Stromal cell of bone marrow (primary cell): ENCODE measurements at regions not wholly inside any gene's neighbourhood (a gene's known extent, or its start where the extent isn't known, plus 50 kb on each side); places are given as distances from the start of the nearest gene placed in this dataset.
"Not testable (repeated sequence)": the region's sequence is repeated elsewhere in the genome, so short reads cannot be mapped to it uniquely, and the experiment has no call there.

ENCODE experiments used
- DNase-seq: peaks from one replicate; pipeline ENCODE4 v3.0.0-alpha.2; 2012; ENCODE audit warnings: low read depth

- no peak for DNase-seq
These were observed 176.8 kb downstream of the ZNF737 start for GRCh38 chr19:20388706-20389225.

DNA sequence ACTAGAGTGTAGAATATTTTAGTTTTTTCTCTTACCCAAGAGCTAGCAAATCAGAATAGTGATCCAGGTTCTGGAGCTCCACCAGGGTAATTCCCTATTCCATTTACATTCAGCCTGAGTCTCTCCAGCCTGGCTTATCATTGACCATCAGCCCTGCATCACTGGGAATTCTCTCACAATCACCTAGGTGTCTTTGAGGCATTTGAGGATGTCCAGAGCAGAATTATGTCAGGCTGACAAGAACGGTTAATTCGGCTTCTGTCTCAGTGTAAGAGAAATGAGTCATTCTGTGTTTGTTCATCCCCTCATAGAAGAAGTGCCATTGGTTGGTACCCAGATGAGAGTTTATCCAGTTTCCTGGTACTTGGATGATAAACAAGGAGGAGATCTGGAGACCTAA, 180.5 kb downstream of the ZNF737 start:
- no peak for DNase-seq

DNA sequence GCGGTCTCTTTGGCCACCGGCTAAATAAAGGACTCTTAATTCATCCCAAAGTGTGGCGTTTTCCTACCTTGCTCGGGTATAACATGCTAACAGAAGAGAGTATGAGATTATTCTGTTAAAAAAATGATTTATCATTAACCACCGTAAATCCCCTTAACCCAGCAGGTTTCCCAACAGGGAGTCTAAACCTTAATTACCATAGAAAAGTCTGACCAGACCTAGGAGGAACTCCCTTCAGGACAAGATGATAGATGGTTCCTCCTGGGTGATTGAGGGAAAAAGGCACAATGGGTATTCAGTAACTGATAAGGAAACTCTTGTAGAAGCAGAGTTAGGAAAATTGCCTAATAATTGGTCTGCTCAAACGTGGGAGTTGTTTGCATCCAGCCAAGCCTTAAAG, 193.7 kb downstream of the ZNF737 start:
- no peak for DNase-seq

DNA sequence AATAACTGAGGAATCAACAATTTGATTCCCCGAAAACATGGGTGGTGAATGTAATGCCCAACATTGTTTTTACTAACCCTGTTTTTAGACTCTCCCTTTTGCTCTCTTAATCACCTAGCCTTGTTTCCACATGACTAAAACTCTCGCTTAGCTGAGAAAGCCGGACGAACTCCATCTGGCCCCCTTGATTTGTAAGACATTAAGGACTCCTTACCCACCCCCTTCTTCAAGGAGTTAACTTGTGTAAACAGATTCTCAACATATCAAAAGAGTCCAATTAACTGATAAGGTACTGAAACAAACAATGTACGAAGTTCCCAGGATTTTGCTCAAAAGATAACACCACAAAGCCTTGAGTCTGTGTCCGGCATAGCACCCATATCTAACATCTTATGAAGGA, 194.3 kb downstream of the ZNF737 start:
- not testable (repeated sequence) for DNase-seq

GRCh38 chr19:20367811-20368294, 197.7 kb downstream of the ZNF737 start:
- no peak for DNase-seq

DNA sequence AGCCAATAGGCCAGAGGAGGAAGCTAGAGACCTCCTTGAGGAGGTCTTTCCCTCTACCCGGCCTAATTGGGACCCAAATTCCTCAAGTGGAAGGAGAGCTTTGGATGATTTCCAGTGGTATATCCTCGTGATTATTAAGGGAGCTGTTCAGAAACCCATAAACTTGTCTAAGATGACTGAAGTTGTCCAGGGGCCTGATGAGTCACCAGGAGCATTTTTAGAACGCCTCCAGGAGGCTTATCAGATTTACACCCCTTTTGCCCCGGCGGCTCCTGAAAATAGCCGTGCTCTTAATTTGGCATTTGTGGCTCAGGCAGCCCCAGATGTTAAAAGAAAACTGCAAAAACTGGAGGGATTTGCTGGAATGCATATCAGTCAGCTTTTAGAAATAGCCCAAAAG, 198.1 kb downstream of the ZNF486 start:
- DNase-seq: no peak

GRCh38 chr19:20359933-20360720, 193.1 kb downstream of the ZNF486 start:
- DNase-seq: no peak

DNA sequence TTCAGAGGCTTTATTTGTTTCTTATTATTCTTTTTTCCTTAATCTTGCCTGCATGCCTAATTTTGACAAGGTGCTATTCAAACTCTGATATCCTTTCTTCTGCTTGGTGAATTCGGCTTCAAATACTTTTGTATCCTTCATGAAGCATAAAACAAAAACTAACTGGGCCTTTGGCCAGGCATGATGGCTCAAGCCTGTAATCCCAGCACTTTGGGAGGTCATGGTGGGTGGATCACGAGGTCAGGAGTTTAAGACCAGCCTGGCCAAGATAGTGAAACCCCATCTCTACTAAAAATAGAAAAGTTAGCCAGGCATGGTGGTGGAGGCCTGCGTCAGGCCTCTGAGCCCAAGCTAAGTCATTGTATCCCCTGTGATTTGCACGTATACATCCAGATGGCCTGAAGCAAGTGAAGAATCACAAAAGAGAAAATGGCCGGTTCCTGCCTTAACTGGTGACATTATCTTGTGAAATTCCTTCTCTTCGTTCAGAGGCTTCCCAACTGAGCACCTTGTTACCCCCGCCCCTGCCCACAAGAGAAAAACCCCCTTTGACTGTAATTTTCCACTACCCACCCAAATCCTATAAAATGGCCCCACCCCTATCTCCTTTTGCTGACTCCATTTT, 191.9 kb downstream of the ZNF486 start:
- DNase-seq: not testable (repeated sequence)

DNA sequence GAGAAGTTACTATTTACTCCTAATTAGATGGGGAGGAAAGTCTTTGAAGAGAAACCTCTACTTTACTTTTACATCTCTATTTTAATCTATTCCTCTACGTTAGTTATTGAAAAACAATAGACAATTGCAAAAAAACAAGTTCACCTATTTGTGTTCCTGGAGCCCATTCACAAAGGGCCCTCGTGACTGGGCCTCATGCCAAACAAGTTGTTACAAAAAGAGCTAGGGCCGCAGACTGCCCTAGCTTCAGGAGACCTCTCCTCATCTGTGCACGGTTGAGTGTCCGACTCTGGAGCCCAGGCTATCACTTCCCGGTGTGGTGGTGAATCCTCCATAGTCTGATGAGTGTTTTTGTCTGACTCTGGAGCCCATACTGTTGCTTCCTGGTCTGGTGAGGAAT, 190.9 kb downstream of the ZNF486 start:
- no peak for DNase-seq

GRCh38 chr19:20351244-20351643, 184.2 kb downstream of the ZNF486 start:
- DNase-seq: no peak

DNA sequence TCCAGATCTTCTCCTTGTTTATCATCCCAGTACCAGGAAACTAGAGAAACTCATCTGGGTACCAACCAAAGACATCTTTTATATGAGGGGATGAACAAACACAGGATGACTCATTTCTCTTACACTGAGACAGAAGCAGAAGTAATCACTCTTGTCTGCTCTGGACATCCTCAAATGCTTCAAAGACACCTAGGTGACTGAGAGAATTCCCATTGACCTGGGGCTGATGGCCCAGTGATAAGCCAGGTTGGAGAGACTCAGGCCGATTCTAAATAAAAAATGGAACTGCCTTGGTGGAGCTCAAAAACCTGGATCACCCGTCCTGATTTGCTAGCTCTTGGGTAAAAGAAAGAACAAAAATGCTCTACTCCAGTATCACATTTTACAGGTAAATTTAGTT, 182.2 kb downstream of the ZNF486 start:
- DNase-seq: no peak

DNA sequence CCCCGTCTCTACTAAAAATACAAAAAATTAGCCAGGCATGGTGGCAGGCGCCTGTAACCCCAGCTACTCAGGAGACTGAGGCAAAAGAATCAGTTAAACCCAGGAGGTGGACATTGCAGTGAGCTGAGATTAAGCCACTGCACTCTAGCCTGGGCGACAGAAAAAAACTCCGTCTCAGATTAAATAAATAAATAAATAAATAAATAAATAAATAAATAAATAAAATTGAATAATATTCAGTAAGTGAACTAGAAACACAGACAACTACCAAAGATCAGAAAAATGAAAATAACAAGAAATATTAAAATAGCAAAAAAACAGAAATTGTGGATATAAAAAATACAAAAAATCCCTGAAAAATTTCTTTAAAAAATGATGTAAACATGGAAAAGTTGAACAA, 172.4 kb downstream of the ZNF486 start:
- no peak for DNase-seq

GRCh38 chr19:20334760-20335159, 167.7 kb downstream of the ZNF486 start:
- DNase-seq: no peak

DNA sequence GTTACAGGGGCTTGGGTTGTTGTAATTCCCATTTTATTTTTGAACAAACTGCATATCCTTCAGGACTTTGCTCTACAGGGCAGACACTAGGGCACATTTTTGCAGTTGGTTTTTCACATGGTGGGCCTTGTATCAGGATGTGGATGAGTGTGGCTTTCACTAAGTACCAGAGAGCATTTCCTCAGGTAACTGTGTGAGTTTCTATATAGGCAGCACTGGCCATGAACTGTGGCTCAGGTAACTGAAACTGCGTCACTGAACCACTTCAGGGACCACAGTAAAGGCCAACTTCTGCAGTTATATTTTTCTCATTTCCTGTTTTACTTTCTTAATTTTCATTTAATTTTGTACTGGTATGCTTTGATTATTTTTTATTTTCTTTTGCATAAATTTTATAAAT, 166.5 kb downstream of the ZNF486 start:
- no peak for DNase-seq

DNA sequence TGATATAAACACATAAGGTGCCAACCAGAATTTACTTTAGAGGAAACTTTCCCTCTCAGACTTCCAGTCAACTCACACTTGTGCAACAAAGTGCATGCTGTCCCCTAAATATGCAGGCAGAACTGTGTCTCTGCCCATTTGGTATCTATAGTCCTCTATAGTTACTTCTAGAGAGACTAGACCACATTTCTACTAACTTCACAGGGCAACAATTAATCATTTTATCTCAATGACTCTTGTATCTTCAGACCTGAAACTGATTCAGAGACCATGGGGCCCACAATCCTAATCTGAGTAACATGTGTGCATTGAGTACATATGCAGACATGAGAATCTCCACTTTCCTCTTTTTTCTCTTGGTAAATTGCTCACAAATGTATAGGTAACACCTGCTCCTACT, 158.1 kb downstream of the ZNF486 start:
- no peak for DNase-seq

GRCh38 chr19:20321139-20321763, 154.2 kb downstream of the ZNF486 start:
- no peak for DNase-seq

- no peak for DNase-seq
These were observed 153.2 kb downstream of the ZNF486 start for GRCh38 chr19:20320191-20320590.

DNA sequence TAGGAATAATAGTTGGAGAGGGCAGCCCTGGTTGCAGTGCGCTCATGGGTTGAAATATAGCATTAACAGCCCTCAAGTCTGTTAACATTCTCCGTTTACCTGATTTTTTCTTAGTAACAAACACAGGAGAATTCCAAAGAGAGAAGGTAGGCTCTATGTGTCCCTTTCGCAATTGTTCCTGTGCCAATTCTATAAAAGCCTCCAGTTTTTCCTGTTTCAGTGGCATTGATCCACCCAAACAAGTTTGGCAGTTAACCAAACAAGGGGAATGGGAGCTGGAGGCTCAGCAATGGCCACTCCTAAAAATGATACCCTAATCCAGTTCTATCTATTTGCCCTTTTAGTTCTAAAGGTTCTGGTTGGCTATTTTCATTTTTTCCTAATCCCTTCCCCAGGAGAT, 151.6 kb downstream of the ZNF486 start:
- no peak for DNase-seq

- no peak for DNase-seq
These were observed 148.5 kb downstream of the ZNF486 start for GRCh38 chr19:20315543-20315942.

GRCh38 chr19:20313894-20314293, 146.9 kb downstream of the ZNF486 start:
- DNase-seq: no peak

DNA sequence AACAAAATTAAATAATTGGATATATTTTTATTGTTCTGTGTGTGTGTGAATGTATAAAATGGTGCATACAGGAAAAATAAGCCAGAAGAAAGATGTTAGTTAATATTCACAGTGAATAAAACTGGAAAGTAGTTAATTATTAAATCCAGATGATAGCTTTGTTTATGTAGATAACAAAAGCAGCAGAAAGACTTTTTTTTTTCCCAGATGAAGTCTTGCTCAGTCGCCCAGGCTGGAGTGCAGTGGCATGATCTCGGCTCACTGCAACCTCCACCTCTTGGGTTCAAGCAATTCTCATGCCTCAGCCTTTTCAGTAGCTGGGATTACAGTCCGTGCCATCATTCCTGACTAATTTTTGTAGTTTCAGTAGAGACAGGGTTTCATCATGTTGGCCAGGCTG, 140.1 kb downstream of the ZNF486 start:
- DNase-seq: no peak

GRCh38 chr19:20296314-20296713, 129.3 kb downstream of the ZNF486 start:
- DNase-seq: not testable (repeated sequence)

GRCh38 chr19:20294181-20294580, 127.2 kb downstream of the ZNF486 start:
- no peak for DNase-seq
